ENCODE measurements at regions not wholly inside any gene's neighbourhood (a gene's known extent, or its start where the extent isn't known, plus 50 kb on each side); places are given as distances from the start of the nearest gene placed in this dataset.
"Not testable (repeated sequence)": the region's sequence is repeated elsewhere in the genome, so short reads cannot be mapped to it uniquely, and the experiment has no call there.

DNA sequence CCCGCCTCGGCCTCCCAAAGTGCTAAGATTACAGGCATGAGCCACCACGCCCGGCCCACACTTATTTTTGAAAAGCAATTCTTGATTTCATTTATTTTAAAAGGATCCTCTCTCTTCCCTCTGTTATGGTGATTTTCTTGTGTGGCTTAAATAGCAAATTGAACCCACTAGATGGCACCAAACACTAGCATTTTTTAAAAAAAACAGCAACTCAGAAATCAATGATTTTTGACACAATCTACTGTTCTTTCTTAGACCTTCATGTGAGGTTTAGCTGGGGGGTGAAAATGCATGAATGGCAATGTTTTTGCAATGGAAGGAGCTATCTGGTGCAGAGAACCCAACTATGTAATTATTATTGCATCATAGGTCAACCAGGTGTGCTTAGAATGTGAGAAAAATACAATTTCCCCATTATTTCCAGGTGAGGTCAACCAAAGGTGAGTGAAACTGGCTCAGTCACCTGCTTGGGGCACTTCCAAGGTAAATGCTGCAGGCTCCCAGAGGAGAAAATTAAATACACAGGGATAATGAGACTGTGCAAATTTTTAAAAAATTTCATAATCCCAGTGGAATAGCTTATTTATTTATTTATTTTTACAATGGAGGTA, 226.7 kb upstream of the PRKX start:
- no peak overlapping the region for H3K4me3 ChIP-seq (ENCODE audit: low read depth, low read length)
- H3K27me3 ChIP-seq (replicated peaks) = no peaks in the 10 kb centered on the region
- TF ChIP-seq, protein P1, sequence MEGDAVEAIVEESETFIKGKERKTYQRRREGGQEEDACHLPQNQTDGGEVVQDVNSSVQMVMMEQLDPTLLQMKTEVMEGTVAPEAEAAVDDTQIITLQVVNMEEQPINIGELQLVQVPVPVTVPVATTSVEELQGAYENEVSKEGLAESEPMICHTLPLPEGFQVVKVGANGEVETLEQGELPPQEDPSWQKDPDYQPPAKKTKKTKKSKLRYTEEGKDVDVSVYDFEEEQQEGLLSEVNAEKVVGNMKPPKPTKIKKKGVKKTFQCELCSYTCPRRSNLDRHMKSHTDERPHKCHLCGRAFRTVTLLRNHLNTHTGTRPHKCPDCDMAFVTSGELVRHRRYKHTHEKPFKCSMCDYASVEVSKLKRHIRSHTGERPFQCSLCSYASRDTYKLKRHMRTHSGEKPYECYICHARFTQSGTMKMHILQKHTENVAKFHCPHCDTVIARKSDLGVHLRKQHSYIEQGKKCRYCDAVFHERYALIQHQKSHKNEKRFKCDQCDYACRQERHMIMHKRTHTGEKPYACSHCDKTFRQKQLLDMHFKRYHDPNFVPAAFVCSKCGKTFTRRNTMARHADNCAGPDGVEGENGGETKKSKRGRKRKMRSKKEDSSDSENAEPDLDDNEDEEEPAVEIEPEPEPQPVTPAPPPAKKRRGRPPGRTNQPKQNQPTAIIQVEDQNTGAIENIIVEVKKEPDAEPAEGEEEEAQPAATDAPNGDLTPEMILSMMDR (IDR thresholded peaks at IDR 0.05; ENCODE audit: low read depth, low read length, missing control alignments) = peak; percentile 51
- no peak overlapping the region for H3K27ac ChIP-seq
- peak; percentile 3 for DNase-seq
- no peaks in the 10 kb centered on the region for H3K36me3 ChIP-seq (replicated peaks)
- in situ Hi-C loops (cut with HindIII; ENCODE audit: low pct_ligation_motif_present, low sequenced_read_pairs) = no loop called here

DNA sequence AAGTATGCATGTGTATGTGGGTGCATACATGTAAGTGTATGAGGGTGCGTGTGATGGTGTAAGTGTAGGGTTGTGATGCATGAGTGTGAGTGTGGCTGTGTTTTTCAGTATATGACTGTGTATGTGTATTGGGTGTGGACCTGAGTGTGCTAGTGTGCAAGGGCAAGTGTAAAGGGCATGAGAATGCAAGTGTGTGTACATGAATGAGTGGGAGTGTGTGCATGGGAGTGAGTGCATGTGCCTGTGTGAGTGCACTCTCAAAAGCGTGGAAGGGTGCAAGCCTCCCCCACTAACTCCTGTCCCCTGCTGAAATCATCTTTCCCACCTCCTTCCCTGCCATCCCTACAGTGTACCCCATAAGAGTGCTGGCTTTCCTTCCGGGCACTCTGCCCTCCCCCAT, 225.1 kb upstream of the PRKX start:
- H3K27ac ChIP-seq = no peak overlapping the region
- no peak overlapping the region for H3K4me3 ChIP-seq (ENCODE audit: low read depth, low read length)
- no peak for DNase-seq
- H3K27me3 ChIP-seq (replicated peaks) = no peaks in the 10 kb centered on the region
- H3K36me3 ChIP-seq (replicated peaks) = no peaks in the 10 kb centered on the region
- in situ Hi-C loops (cut with HindIII; ENCODE audit: low pct_ligation_motif_present, low sequenced_read_pairs) = no loop called here
- TF ChIP-seq, protein P1 (IDR thresholded peaks at IDR 0.05; ENCODE audit: low read depth, low read length, missing control alignments) = no peak

DNA sequence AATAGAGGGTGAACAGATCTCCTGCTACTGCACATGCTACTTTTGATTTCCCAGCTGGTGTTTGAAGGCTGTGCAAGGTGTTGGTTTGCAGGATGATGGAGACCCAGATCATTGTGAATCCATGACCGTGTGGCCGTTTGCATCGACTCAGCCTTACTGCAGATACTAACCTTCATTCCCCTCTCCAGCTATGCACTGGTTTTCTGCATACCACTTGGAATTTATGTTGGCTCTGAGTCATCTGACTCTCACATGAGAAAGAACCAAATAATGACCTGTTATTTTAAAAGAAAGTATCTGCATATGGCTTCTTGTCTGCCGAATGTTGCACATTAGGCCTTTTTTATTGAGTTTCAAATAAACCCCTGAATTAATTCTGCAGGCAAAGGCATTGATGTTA, 221.7 kb upstream of the PRKX start:
- H3K27ac ChIP-seq; H3K4me3 ChIP-seq (ENCODE audit: low read depth, low read length); H3K27me3 ChIP-seq (replicated peaks); H3K36me3 ChIP-seq (replicated peaks); DNase-seq; in situ Hi-C loops (cut with HindIII; ENCODE audit: low pct_ligation_motif_present, low sequenced_read_pairs): not testable (repeated sequence)

DNA sequence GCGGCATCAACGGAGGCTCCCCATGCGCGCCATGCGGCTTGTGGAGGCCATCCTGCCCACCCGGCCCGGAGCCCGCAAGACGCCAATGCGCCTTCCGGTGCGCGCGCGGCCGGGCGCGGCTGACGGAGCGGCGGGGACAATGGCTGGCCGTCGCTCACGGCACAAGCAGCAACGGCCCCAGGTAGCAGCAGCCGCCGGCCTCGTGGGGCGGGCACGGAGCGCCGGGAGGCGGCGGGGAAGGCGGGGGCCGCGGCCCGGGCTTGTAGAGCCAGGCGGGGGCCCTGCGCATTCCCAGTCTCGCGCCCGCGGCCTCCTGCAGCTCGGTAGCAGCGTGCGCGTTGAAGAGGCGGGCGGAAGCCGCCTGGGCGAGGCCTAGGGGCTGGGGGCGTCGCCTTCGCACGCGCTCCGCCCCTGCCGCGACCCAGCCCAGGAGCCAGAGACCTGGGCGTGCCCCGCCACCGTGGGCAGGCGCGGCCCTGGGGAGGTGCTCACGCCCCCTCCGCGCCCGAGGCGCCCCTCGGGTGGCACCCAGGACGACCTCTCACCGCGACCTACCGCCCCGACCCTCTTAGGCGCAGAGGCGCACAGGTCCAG, 207.1 kb upstream of the PRKX start:
- in situ Hi-C loops (cut with HindIII; ENCODE audit: low pct_ligation_motif_present, low sequenced_read_pairs); H3K36me3 ChIP-seq (replicated peaks): not testable (repeated sequence)

DNA sequence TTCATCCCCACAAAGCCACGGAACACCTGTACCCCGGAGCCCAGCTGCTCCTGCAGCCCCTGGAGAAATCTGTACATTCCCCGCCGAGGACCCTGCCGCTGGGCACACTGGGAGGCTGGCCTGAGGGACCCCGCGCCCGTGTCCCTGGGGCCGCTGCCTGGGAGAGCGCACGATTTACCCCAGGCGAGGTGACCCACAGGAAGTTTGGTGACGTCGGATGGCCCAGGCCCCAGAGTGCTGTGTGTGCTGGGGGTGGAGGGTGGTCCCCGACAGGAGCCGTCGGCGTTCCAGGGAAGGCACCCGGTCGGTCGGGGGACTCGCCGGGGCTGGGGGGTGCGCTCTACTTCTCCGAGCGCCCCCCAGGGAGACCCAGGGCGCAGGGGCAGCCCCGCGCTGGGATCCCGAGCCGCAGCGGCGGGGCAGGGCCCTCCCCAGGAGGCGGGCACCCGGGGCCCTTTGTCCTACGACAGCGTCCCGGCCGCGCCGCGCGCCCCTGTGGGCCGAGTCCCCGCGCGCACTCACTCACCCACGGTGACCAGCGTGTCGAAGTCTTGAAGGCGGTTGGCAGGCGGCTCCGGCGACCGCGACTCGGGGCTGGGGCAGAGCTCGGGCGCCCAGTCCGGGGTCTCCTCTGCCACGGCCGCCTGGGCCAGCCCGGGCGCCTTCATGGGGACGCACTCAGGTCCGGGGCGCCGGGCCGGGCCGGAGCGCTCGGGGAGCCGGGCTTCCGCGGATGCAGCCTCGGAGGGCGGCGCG, 206.4 kb upstream of the PRKX start:
- in situ Hi-C loops (cut with HindIII; ENCODE audit: low pct_ligation_motif_present, low sequenced_read_pairs); H3K27ac ChIP-seq; H3K36me3 ChIP-seq (replicated peaks); H3K27me3 ChIP-seq (replicated peaks); H3K4me3 ChIP-seq (ENCODE audit: low read depth, low read length); DNase-seq: not testable (repeated sequence)

More for the DNA sequence above, 207.1 kb upstream of the PRKX start:
- H3K27ac ChIP-seq; H3K4me3 ChIP-seq (ENCODE audit: low read depth, low read length); DNase-seq; H3K27me3 ChIP-seq (replicated peaks): not testable (repeated sequence)

DNA sequence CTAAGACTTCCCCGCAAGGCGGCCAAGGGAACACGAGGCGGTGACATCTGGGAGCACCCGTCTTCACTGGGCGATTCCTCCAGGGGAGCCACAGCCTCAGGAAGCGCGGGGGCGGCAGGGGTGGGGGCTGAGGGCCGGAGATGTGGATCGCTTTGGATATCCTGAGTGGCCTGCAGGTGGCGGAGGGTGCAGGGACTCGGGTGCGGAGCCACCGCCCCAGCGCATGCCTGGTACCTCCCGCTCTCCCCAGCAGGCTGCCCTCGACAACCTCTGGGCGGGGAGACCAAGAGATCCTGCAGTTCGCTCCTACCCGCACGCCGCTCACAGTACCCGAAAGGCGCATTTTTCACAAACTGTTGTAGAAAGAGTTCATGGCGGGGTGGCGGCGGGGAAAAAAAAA, 201.4 kb upstream of the PRKX start:
- H3K27ac ChIP-seq; DNase-seq; H3K4me3 ChIP-seq (ENCODE audit: low read depth, low read length); in situ Hi-C loops (cut with HindIII; ENCODE audit: low pct_ligation_motif_present, low sequenced_read_pairs); H3K27me3 ChIP-seq (replicated peaks); H3K36me3 ChIP-seq (replicated peaks): not testable (repeated sequence)

DNA sequence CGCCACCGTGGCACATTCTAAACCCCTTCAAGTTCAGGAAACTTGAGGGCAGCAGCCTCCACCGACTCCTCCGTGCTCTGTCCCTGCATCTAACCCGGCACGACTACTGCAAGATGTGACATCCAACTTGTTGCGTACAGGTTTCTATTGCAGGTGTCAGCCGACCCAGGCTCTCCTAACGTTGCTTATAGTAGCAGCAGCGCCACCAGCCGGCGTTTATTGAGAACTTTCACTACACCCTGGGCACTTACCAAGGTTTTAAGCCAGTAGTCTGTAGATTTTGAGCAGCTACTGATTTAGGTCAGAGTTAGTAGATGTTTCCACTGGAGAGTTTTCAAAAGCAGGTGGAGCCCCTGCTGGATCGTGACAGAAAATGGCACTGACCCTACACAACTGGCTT, 200.6 kb upstream of the PRKX start:
- H3K36me3 ChIP-seq (replicated peaks); DNase-seq; H3K4me3 ChIP-seq (ENCODE audit: low read depth, low read length); H3K27me3 ChIP-seq (replicated peaks); H3K27ac ChIP-seq; in situ Hi-C loops (cut with HindIII; ENCODE audit: low pct_ligation_motif_present, low sequenced_read_pairs): not testable (repeated sequence)

DNA sequence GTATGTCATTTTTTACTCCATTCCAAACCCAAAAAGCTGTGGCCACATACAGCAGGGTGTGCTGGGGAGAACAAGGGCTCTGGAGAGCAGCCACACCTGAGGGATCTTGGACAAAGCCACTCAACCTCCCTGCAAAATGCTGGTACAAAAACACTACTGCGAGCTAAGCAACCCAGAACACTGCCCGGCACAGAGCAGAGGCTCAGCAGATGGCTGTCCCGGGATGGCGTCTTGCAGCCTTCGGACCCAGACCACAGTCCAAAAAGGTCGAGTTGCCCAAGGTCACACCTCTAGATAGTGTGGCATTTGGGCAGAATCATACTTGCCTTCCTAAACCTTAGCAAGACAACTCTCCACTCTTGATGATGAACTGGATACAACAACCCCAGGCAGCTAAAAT, 197.6 kb upstream of the PRKX start:
- in situ Hi-C loops (cut with HindIII; ENCODE audit: low pct_ligation_motif_present, low sequenced_read_pairs); H3K36me3 ChIP-seq (replicated peaks); H3K27me3 ChIP-seq (replicated peaks); H3K4me3 ChIP-seq (ENCODE audit: low read depth, low read length); H3K27ac ChIP-seq; DNase-seq: not testable (repeated sequence)

DNA sequence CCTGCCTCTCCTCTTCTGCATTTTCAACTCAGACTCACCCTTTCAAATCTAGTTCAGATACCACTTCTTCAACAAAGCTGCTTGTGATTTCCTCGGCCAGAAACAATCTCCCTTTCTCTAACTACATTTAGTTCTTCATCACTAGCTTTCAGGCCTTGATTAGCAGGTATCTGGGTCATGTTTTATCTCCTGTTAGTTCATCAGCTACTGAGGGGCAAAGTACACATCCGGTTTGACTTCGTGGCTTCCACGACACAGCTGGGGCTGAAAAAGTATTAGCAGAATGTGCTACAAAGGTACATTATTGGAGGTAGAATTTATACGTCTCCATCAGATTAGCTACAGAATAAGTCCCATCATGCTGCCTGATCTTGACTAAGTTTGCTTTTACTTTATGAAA, 197.2 kb upstream of the PRKX start:
- H3K36me3 ChIP-seq (replicated peaks); DNase-seq; H3K4me3 ChIP-seq (ENCODE audit: low read depth, low read length); H3K27ac ChIP-seq; in situ Hi-C loops (cut with HindIII; ENCODE audit: low pct_ligation_motif_present, low sequenced_read_pairs); H3K27me3 ChIP-seq (replicated peaks): not testable (repeated sequence)

DNA sequence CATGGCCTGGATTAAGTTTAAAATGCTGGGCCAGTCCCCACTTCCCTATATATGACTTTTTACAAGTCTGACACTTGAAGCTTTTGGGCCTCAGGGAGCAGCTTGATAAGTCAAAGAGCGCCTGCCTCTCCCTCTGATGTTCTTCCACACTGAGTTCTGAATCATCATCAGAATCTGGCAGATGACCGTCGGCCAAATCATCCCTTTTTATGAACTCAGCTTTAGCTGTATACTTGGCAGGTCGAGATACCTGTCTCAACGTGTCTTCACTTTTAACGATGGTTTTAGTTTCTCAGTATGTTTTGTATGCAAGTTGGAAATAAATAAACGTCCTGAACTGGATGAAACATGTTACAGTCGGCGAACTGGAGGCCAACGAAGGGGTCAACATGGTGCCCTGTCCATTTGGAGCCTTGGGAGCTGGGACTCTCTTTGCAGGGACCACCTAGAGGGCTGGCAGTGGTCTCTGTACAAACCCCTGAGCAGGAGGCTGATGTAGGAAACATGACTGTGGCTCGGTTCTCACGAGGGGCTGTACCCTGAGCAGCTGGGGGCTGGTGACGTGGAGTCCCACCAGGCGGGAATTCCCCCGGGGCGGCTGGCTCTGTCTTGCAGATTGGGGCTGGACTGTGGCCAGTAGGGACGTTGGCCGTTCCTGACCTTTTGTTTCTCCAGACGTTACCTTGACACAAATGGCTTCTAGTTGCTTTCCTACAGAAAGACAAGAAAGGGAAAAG, 192.2 kb upstream of the PRKX start:
- DNase-seq; H3K36me3 ChIP-seq (replicated peaks); H3K27me3 ChIP-seq (replicated peaks); H3K4me3 ChIP-seq (ENCODE audit: low read depth, low read length); H3K27ac ChIP-seq; in situ Hi-C loops (cut with HindIII; ENCODE audit: low pct_ligation_motif_present, low sequenced_read_pairs): not testable (repeated sequence)

DNA sequence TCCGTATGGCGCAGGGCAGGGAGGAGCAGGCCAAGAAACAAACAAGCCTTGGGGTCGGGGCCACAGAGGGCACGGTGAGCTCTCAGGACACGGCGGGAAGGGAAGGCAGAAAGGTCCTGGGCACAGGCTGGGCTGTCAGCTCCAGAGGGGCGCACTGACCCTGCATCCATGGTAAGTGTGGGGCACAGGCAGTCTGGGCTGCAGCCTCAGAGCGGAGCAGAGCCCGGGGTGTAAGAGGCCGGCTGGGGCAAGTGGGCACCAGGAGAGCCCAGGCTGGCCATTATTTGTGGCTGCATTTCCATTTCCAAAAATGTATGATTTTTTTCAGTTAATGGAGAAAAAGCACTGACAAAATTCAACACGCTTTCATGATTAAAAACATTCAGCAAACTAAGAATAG, 188.8 kb upstream of the PRKX start:
- H3K27ac ChIP-seq; in situ Hi-C loops (cut with HindIII; ENCODE audit: low pct_ligation_motif_present, low sequenced_read_pairs); DNase-seq; H3K27me3 ChIP-seq (replicated peaks); H3K4me3 ChIP-seq (ENCODE audit: low read depth, low read length); H3K36me3 ChIP-seq (replicated peaks): not testable (repeated sequence)

DNA sequence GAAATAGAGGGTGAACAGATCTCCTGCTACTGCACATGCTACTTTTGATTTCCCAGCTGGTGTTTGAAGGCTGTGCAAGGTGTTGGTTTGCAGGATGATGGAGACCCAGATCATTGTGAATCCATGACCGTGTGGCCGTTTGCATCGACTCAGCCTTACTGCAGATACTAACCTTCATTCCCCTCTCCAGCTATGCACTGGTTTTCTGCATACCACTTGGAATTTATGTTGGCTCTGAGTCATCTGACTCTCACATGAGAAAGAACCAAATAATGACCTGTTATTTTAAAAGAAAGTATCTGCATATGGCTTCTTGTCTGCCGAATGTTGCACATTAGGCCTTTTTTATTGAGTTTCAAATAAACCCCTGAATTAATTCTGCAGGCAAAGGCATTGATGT, 183.3 kb upstream of the PRKX start:
- H3K4me3 ChIP-seq (ENCODE audit: low read depth, low read length); H3K27ac ChIP-seq; DNase-seq; H3K36me3 ChIP-seq (replicated peaks); H3K27me3 ChIP-seq (replicated peaks); in situ Hi-C loops (cut with HindIII; ENCODE audit: low pct_ligation_motif_present, low sequenced_read_pairs): not testable (repeated sequence)

All from brain microvascular endothelial cell (primary cell).